AG09309 (cell line): ENCODE measurements at regions not wholly inside any gene's neighbourhood (a gene's known extent, or its start where the extent isn't known, plus 50 kb on each side); places are given as distances from the start of the nearest gene placed in this dataset.

Source experiments
- DNase-seq: peaks from one replicate; pipeline ENCODE4 v3.0.0-alpha.2; 2010; ENCODE audit warnings: low read depth
- H3K4me3 ChIP-seq: 2 replicates; pipeline ENCODE4 v1.5.1; 2011; ENCODE audit warnings: mild to moderate bottlenecking, low read depth, low read length, moderate library complexity; ENCODE audit not compliant: control insufficient read depth
- CTCF ChIP-seq: IDR thresholded peaks from 2 replicates; pipeline ENCODE4 v1.5.1; 2011; ENCODE audit warnings: mild to moderate bottlenecking, low read depth, low read length, inconsistent platforms; ENCODE audit not compliant: insufficient read depth, control insufficient read depth; ENCODE audit errors: missing control alignments

- DNase-seq: no peak
- no peak overlapping the region for H3K4me3 ChIP-seq
- no peak for TF ChIP-seq CTCF
These were observed 55.1 kb upstream of the PDGFD start for GRCh38 chr11:104219096-104219495.

- TF ChIP-seq CTCF: no peak
- no peak overlapping the region for H3K4me3 ChIP-seq
- DNase-seq: no peak
These were observed 50.6 kb upstream of the PDGFD start for GRCh38 chr11:104214517-104214916.
